SK-N-SH treated with all-trans-retinoic acid at 6 μM for 48 hours (cell line): ENCODE measurements at regions not wholly inside any gene's neighbourhood (a gene's known extent, or its start where the extent isn't known, plus 50 kb on each side); places are given as distances from the start of the nearest gene placed in this dataset.

Source experiments
- ARNTL ChIP-seq: fragments of 450-650 bp; formaldehyde crosslinking; IDR thresholded peaks from 2 replicates; pipeline ENCODE4 v1.5.0; 2020; ENCODE audit warnings: low read depth, mild to moderate bottlenecking, moderate library complexity, borderline replicate concordance
- GLIS3 ChIP-seq: fragments of 250-450 bp; sonication (Bioruptor Pico); IDR thresholded peaks from 2 replicates; pipeline ENCODE4 v1.5.0; 2020; ENCODE audit warnings: mild to moderate bottlenecking, moderate library complexity
- TOX ChIP-seq: fragments of 250-450 bp; sonication (Bioruptor Pico); IDR thresholded peaks from 2 replicates; pipeline ENCODE4 v1.8.0; 2021; ENCODE audit warnings: mild to moderate bottlenecking, moderate library complexity, borderline replicate concordance

- no peak for TF ChIP-seq TOX (CRISPR knock-in tag)
- TF ChIP-seq ARNTL (CRISPR knock-in tag) = no peak
- TF ChIP-seq GLIS3 = no peak
Measured at GRCh38 chr10:113278664-113279063, 274.2 kb upstream of the HABP2 start.
